ENCODE measurements at regions not wholly inside any gene's neighbourhood (a gene's known extent, or its start where the extent isn't known, plus 50 kb on each side); places are given as distances from the start of the nearest gene placed in this dataset.

DNA sequence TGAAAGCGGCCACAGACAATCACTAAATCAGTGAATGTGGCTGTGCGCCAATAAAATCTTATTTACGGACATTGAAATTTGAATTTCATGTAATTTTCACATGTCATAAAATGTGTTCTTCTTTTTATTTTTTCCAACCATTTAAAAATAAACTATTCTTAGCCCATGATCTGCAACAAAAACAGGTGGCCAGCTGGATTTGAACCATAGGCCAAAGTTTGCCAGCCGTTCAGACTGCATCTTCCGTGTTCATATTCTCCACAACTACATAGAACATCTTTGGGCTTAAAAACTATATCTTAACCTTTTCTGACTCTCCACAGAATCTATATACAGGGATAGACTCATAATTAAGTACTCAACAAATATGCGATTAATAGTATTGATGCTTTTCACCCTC, 81.2 kb upstream of the RALGPS2 start:
- Histone ChIP-seq H3K27me3 (ENCODE audit: control insufficient read depth in 1 of 2, insufficient read depth in 2 of 2, low read length in 1 of 2) (no peaks in the 10 kb centered on the region), H3K4me3 (ENCODE audit: low read length in 2 of 2) (no peak overlapping the region), H3K27ac (ENCODE audit: low read depth in 1 of 2, low read length in 2 of 2) (no peak overlapping the region), H3K4me1 (ENCODE audit: control insufficient read depth in 1 of 2, insufficient read depth in 2 of 2, low read length in 2 of 2) (no peaks in the 10 kb centered on the region), H3K36me3 (ENCODE audit: control insufficient read depth in 1 of 2, insufficient read depth in 2 of 2, low read length in 1 of 2) (no peaks in the 10 kb centered on the region), H3K9me3 (ENCODE audit: control insufficient read depth, low read length) (peaks cover 1% of the 10 kb centered on the region)
- 93 to 94% methylated on average over 6 of the region's 6 CpGs for WGBS, 2 donors
- DNase-seq = no peak
- intact Hi-C loops (cut with DNase I) = no loop called here
- no peak for ATAC-seq (ENCODE audit: low FRiP score)

DNA sequence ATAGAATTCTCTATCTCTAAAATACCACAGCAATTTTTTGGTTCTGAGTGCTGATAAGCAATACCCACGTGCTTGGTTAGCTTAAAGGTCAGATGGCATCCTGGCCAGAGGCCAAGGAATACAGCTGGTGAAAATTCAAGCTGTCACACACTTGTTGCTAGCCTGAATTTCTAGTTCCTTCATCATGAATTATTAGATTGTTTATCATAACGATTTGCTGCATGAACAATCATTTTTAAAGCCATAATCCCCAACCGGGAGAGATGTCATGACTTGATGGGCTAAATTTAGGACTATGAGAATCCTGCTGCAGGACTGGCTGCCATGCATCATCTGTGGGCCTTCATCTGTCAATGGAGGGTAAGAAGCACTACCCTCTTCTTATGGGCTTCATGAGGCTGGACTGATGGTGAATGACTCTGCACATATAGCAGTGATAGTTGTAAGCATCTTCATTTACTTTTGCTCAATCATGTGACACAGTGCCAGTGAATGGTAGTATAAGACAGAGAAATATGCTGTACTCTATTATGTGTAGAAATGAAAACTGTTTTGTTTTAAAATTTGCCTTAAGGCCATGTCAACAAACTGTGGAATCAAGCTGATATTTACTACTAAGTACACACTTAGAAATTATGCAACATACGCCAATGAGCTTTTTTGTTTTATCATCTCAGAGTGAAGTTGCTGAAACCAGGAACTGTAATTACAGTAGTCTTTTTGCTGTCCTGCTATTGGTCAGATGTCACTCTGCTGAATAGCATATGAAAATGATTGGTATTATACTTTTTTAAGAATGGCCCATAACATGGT, 80.5 kb upstream of the RALGPS2 start:
- Histone ChIP-seq H3K4me1 (ENCODE audit: control insufficient read depth in 1 of 2, insufficient read depth in 2 of 2, low read length in 2 of 2) (no peaks in the 10 kb centered on the region), H3K27me3 (ENCODE audit: control insufficient read depth in 1 of 2, insufficient read depth in 2 of 2, low read length in 1 of 2) (no peaks in the 10 kb centered on the region), H3K9me3 (ENCODE audit: control insufficient read depth, low read length) (peaks cover 1% of the 10 kb centered on the region), H3K4me3 (ENCODE audit: low read length in 2 of 2) (no peak overlapping the region), H3K27ac (ENCODE audit: low read depth in 1 of 2, low read length in 2 of 2) (no peak overlapping the region), H3K36me3 (ENCODE audit: control insufficient read depth in 1 of 2, insufficient read depth in 2 of 2, low read length in 1 of 2) (no peaks in the 10 kb centered on the region)
- ATAC-seq (ENCODE audit: low FRiP score) (no peak), DNase-seq (no peak)
- WGBS, 2 donors = 34 to 36% methylated on average over 4 of the region's 4 CpGs
- intact Hi-C loops (cut with DNase I) = no loop called here

DNA sequence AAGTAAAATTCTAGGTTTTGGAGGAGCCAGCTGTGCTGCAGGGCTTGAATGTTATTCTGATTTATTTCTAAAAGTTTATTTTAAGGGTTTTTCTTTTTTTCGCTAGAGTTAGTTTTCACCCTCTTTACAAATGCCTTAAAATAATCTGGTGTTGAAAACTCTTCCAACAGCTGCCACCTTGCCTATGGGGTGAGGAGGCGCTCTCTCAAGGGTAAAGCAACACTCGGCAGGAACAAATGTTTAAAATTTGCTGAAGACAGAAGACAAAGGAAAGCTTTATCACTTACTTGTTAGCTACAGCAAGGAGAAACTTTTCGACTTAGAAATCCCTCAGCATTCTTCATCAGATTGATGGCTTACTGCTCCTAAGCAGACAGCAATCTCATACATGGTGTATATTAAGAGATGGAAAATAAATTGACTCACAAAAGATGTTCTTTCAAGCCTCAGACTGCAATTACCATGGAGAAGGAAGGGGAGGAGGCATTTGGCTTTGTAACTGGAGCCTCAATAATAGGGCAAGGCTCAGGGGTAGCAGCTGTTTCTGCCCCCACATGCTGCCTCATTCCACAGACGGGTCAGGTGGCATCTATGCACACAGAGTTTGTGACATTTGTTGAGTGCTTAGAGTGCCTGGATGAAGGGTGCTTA, 79.8 kb upstream of the RALGPS2 start:
- H3K4me1 ChIP-seq (ENCODE audit: control insufficient read depth in 1 of 2, insufficient read depth in 2 of 2, low read length in 2 of 2) = no peaks in the 10 kb centered on the region
- intact Hi-C loops (cut with DNase I) = no loop called here
- WGBS, 2 donors = 46 to 55% methylated on average over 5 of the region's 5 CpGs

DNA sequence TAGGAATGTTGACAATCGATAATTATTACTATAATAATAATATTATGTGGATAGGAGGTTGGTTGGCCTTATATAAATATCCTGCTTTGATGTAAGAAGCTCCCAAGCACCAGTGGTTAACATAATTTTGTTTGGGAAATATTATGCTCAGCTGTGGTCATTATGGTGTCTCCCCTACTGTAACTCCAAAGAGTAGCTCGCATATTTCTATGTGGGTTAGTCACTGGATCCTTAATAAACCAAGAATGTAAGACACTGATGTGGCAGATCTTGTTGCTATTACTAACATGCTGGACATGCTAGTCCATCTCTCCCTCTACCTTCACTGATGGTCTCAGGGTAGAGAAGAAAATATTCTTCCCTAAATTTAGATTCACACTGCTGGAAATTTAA, 79.2 kb upstream of the RALGPS2 start:
- H3K27ac ChIP-seq (ENCODE audit: low read depth in 1 of 2, low read length in 2 of 2) = no peak overlapping the region
- H3K4me3 ChIP-seq (ENCODE audit: low read length in 2 of 2) = no peak overlapping the region
- peaks cover 1% of the 10 kb centered on the region for H3K9me3 ChIP-seq (ENCODE audit: control insufficient read depth, low read length)
- ATAC-seq (ENCODE audit: low FRiP score) (no peak), DNase-seq (no peak)
- H3K27me3 ChIP-seq (ENCODE audit: control insufficient read depth in 1 of 2, insufficient read depth in 2 of 2, low read length in 1 of 2) = no peaks in the 10 kb centered on the region
- no peaks in the 10 kb centered on the region for H3K4me1 ChIP-seq (ENCODE audit: control insufficient read depth in 1 of 2, insufficient read depth in 2 of 2, low read length in 2 of 2)
- intact Hi-C loops (cut with DNase I) = no loop called here
- no peaks in the 10 kb centered on the region for H3K36me3 ChIP-seq (ENCODE audit: control insufficient read depth in 1 of 2, insufficient read depth in 2 of 2, low read length in 1 of 2)
- WGBS, 2 donors = 80 to 83% methylated on average over 2 of the region's 2 CpGs

More for the DNA sequence above, 79.8 kb upstream of the RALGPS2 start:
- Histone ChIP-seq H3K27ac (ENCODE audit: low read depth in 1 of 2, low read length in 2 of 2) (no peak overlapping the region), H3K27me3 (ENCODE audit: control insufficient read depth in 1 of 2, insufficient read depth in 2 of 2, low read length in 1 of 2) (no peaks in the 10 kb centered on the region), H3K36me3 (ENCODE audit: control insufficient read depth in 1 of 2, insufficient read depth in 2 of 2, low read length in 1 of 2) (no peaks in the 10 kb centered on the region), H3K9me3 (ENCODE audit: control insufficient read depth, low read length) (peaks cover 1% of the 10 kb centered on the region), H3K4me3 (ENCODE audit: low read length in 2 of 2) (no peak overlapping the region)
- DNase-seq = no peak
- ATAC-seq (ENCODE audit: low FRiP score) = no peak

DNA sequence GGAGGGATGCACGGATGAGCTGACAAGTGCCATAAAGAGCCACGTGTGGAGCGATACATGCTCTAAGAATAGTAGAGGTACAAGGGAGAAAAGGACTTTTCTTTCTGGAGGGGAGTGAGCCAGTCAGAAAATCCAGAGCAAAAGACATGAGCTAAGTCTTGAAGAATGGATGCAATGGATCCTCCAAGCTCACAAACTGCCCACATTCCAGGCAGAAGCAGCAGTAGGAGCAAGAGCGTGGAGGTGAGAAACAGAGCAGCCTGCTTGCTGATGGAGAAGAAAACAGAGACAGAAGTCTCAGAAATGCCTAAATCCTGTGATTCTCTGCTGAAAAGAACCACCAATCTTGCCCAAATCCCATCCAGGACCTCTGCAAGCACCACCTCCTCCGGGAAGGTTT, 78.2 kb upstream of the RALGPS2 start:
- 66 to 74% methylated on average over 5 of the region's 5 CpGs for WGBS, 2 donors
- Histone ChIP-seq H3K36me3 (ENCODE audit: control insufficient read depth in 1 of 2, insufficient read depth in 2 of 2, low read length in 1 of 2) (no peaks in the 10 kb centered on the region), H3K27ac (ENCODE audit: low read depth in 1 of 2, low read length in 2 of 2) (no peak overlapping the region), H3K27me3 (ENCODE audit: control insufficient read depth in 1 of 2, insufficient read depth in 2 of 2, low read length in 1 of 2) (no peaks in the 10 kb centered on the region), H3K4me1 (ENCODE audit: control insufficient read depth in 1 of 2, insufficient read depth in 2 of 2, low read length in 2 of 2) (no peaks in the 10 kb centered on the region), H3K9me3 (ENCODE audit: control insufficient read depth, low read length) (peaks cover 1% of the 10 kb centered on the region), H3K4me3 (ENCODE audit: low read length in 2 of 2) (no peak overlapping the region)
- intact Hi-C loops (cut with DNase I) = no loop called here
- no peak for DNase-seq
- no peak for ATAC-seq (ENCODE audit: low FRiP score)

DNA sequence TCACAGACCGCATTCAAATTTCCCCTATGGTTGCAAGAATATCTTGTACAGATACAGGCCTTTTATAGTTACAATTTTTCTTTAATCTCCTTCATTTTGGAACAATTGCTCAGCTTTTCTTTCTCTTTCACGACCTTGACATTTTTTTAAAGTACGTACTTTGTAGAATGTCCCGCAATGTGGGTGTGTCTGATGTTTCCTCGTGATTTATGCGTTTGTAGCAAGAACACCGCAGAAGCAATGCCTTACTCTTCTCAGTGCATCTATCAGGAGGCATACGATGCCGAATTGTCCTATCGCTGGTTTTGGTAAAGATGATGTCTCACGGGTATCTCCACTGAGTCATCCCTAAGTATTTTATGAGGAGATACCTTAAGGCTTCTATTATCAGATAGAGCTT, 76.9 kb upstream of the RALGPS2 start:
- ATAC-seq (ENCODE audit: low FRiP score) (no peak), DNase-seq (no peak)
- intact Hi-C loops (cut with DNase I) = no loop called here
- H3K9me3 ChIP-seq (ENCODE audit: control insufficient read depth, low read length) = peaks cover 1% of the 10 kb centered on the region
- no peak overlapping the region for H3K27ac ChIP-seq (ENCODE audit: low read depth in 1 of 2, low read length in 2 of 2)
- H3K36me3 ChIP-seq (ENCODE audit: control insufficient read depth in 1 of 2, insufficient read depth in 2 of 2, low read length in 1 of 2) = no peaks in the 10 kb centered on the region
- 90 to 92% methylated on average over 11 of the region's 11 CpGs for WGBS, 2 donors
- H3K27me3 ChIP-seq (ENCODE audit: control insufficient read depth in 1 of 2, insufficient read depth in 2 of 2, low read length in 1 of 2) = no peaks in the 10 kb centered on the region
- H3K4me3 ChIP-seq (ENCODE audit: low read length in 2 of 2) = no peak overlapping the region
- no peaks in the 10 kb centered on the region for H3K4me1 ChIP-seq (ENCODE audit: control insufficient read depth in 1 of 2, insufficient read depth in 2 of 2, low read length in 2 of 2)

DNA sequence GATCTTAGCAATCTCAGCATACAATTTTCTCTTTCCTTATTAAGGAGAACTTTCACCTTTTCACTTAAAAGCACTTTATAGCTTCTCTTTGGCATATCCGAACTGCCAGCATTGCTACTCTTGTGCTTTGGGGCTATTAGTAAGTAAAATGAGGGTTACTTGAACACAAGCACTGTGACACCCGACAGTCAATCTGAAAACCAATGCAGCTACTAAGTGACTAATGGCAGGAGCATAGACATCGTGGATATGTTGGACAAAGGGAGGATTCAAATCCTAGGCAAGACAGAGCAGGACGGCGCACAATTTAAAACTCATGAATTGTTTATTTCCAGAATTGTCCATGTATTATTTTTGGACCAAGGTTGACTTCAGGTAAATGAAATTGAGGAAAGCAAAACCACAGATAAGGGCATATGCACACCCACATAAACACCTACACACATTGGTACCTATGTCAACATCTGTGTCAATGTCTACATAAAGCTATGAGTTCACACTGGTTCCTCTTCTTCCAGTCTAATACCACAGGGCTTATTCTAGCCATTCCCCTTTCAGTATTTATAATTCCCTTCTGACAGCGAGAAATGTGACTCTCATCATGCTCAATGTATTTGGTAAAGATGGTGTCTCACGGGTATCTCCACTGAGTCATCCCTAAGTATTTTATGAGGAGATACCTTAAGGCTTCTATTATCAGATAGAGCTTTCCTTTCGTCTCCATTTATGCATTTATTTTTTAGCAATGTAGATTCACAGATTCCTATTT, 75.3 kb upstream of the RALGPS2 start:
- no peaks in the 10 kb centered on the region for H3K4me1 ChIP-seq (ENCODE audit: control insufficient read depth in 1 of 2, insufficient read depth in 2 of 2, low read length in 2 of 2)
- H3K36me3 ChIP-seq (ENCODE audit: control insufficient read depth in 1 of 2, insufficient read depth in 2 of 2, low read length in 1 of 2) = no peaks in the 10 kb centered on the region
- no peak overlapping the region for H3K4me3 ChIP-seq (ENCODE audit: low read length in 2 of 2)
- H3K27me3 ChIP-seq (ENCODE audit: control insufficient read depth in 1 of 2, insufficient read depth in 2 of 2, low read length in 1 of 2) = no peaks in the 10 kb centered on the region
- intact Hi-C loops (cut with DNase I) = no loop called here
- H3K9me3 ChIP-seq (ENCODE audit: control insufficient read depth, low read length) = peaks cover 1% of the 10 kb centered on the region
- DNase-seq (no peak), ATAC-seq (ENCODE audit: low FRiP score) (no peak)
- no peak overlapping the region for H3K27ac ChIP-seq (ENCODE audit: low read depth in 1 of 2, low read length in 2 of 2)
- WGBS, 2 donors = 90 to 92% methylated on average over 8 of the region's 8 CpGs

DNA sequence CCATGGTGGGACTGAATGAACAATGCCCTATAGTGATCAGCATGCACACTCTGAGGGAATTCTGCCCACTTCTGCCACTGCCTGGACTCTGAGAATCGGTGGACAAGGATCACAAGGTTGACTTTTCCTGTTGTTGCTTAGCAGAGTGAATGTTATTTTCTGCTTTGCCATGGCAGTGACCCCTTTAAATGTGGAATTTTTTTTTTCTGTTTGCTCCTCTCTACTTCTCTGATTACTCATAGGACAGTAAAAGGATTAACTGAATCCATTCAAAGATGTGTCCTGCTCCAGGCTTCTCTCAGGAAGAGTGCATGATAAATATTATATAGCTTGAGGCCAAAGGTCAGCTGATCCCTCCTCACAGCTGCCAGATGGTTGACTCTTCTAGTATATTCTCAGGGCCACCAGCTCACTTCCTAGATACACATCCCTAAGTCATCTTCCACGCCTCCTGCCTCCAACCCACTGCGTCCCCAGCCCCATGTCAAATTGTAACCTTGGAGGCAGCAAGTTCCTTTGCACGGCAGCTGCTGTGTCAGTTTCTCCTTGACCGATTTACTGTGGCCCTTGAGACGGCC, 74.0 kb upstream of the RALGPS2 start:
- 49 to 54% methylated on average over 6 of the region's 6 CpGs for WGBS, 2 donors
- intact Hi-C loops (cut with DNase I) = no loop called here
- H3K27ac ChIP-seq (ENCODE audit: low read depth in 1 of 2, low read length in 2 of 2) = no peak overlapping the region

More for the DNA sequence above, 74.0 kb upstream of the RALGPS2 start:
- Histone ChIP-seq H3K4me1 (ENCODE audit: control insufficient read depth in 1 of 2, insufficient read depth in 2 of 2, low read length in 2 of 2) (no peaks in the 10 kb centered on the region), H3K36me3 (ENCODE audit: control insufficient read depth in 1 of 2, insufficient read depth in 2 of 2, low read length in 1 of 2) (no peaks in the 10 kb centered on the region), H3K9me3 (ENCODE audit: control insufficient read depth, low read length) (peaks cover 1% of the 10 kb centered on the region), H3K27me3 (ENCODE audit: control insufficient read depth in 1 of 2, insufficient read depth in 2 of 2, low read length in 1 of 2) (no peaks in the 10 kb centered on the region), H3K4me3 (ENCODE audit: low read length in 2 of 2) (no peak overlapping the region)
- no peak for ATAC-seq (ENCODE audit: low FRiP score)
- DNase-seq = no peak
